ENCODE measurements at regions not wholly inside any gene's neighbourhood (a gene's known extent, or its start where the extent isn't known, plus 50 kb on each side); places are given as distances from the start of the nearest gene placed in this dataset.

DNA sequence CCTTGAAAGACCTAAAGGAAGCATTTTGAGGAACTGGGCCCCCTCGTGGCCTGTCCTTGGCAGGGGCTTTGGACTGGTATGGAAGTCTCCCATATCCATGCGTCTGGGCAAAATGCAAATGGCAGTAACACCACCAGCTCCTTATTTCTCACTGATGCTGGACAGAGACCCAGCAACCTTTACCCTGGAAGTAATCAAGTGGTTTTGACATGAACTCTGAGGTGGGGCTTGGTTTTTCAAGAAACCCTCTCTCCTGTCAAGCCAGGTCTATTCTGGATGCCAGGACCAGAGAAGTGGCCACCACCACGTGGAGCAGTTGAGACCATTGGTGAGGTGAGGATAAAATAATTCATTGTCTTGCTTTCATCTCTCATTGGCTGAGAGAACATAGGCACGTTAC, 84.4 kb downstream of the OTUD1 start:
- Histone ChIP-seq H3K4me3 (ENCODE audit: low read length) (no peak overlapping the region), H3K27me3 (ENCODE audit: insufficient read depth, low read length) (no peaks in the 10 kb centered on the region), H3K36me3 (ENCODE audit: insufficient read depth, low read depth, low read length) (no peaks in the 10 kb centered on the region), H3K9ac (ENCODE audit: low read depth, low read length) (no peak overlapping the region), H3K27ac (ENCODE audit: low read length) (no peak overlapping the region), H3K9me3 (ENCODE audit: insufficient read depth, low read depth, low read length) (no peaks in the 10 kb centered on the region), H3K4me1 (ENCODE audit: insufficient read depth, low read length) (no peaks in the 10 kb centered on the region)

GRCh38 chr10:23525406-23525805, 86.5 kb downstream of the OTUD1 start:
- Histone ChIP-seq H3K36me3 (ENCODE audit: insufficient read depth, low read depth, low read length) (no peaks in the 10 kb centered on the region), H3K27me3 (ENCODE audit: insufficient read depth, low read length) (no peaks in the 10 kb centered on the region), H3K4me1 (ENCODE audit: insufficient read depth, low read length) (no peaks in the 10 kb centered on the region), H3K27ac (ENCODE audit: low read length) (no peak overlapping the region), H3K4me3 (ENCODE audit: low read length) (no peak overlapping the region), H3K9me3 (ENCODE audit: insufficient read depth, low read depth, low read length) (no peaks in the 10 kb centered on the region), H3K9ac (ENCODE audit: low read depth, low read length) (no peak overlapping the region)

DNA sequence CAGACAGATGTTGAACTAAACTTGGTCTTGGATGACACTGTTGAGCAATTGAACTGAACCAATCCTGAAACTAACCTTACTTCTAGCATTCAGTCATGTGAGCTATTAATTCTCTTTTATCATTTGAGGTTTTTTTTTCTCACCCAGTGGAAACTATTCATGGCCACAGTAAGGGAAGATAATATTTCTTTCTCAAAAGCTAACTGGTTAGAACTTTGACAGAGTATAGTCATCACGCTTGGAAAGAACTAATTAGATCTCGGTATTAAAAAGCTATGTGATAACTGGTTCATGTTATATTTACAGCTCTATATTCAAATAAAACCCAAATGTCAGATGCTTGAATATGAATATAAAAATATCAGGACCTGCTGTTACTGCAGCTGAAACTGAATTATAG, 89.5 kb downstream of the OTUD1 start:
- Histone ChIP-seq H3K27me3 (ENCODE audit: insufficient read depth, low read length) (no peaks in the 10 kb centered on the region), H3K4me3 (ENCODE audit: low read length) (no peak overlapping the region), H3K9ac (ENCODE audit: low read depth, low read length) (no peak overlapping the region), H3K9me3 (ENCODE audit: insufficient read depth, low read depth, low read length) (no peaks in the 10 kb centered on the region), H3K4me1 (ENCODE audit: insufficient read depth, low read length) (no peaks in the 10 kb centered on the region), H3K36me3 (ENCODE audit: insufficient read depth, low read depth, low read length) (no peaks in the 10 kb centered on the region), H3K27ac (ENCODE audit: low read length) (no peak overlapping the region)

DNA sequence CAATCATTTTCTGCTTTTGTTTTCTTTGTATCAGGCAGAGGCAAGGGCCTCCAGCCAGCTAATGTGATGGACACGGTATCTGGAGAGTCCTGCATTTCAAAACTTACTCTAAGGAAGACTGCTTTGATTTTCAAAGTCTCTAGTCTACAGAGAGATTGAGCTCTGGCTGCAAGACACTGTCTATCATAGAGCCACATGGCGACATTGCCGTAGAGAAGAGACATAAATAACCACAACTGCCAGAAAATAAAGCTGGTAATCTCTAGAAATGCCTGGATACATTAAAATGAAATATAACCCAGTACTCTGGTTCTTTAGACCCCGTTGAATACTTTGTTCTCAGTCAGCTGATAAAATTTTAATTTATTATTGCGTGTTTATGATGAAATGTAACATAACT, 90.8 kb downstream of the OTUD1 start:
- Histone ChIP-seq H3K4me1 (ENCODE audit: insufficient read depth, low read length) (no peaks in the 10 kb centered on the region), H3K4me3 (ENCODE audit: low read length) (no peak overlapping the region), H3K9me3 (ENCODE audit: insufficient read depth, low read depth, low read length) (no peaks in the 10 kb centered on the region), H3K27ac (ENCODE audit: low read length) (no peak overlapping the region), H3K9ac (ENCODE audit: low read depth, low read length) (no peak overlapping the region), H3K36me3 (ENCODE audit: insufficient read depth, low read depth, low read length) (no peaks in the 10 kb centered on the region), H3K27me3 (ENCODE audit: insufficient read depth, low read length) (no peaks in the 10 kb centered on the region)

- Histone ChIP-seq H3K9ac (ENCODE audit: low read depth, low read length) (no peak overlapping the region), H3K27ac (ENCODE audit: low read length) (no peak overlapping the region), H3K9me3 (ENCODE audit: insufficient read depth, low read depth, low read length) (no peaks in the 10 kb centered on the region), H3K36me3 (ENCODE audit: insufficient read depth, low read depth, low read length) (no peaks in the 10 kb centered on the region), H3K4me3 (ENCODE audit: low read length) (no peak overlapping the region), H3K4me1 (ENCODE audit: insufficient read depth, low read length) (no peaks in the 10 kb centered on the region), H3K27me3 (ENCODE audit: insufficient read depth, low read length) (no peaks in the 10 kb centered on the region)
Observed at GRCh38 chr10:23530079-23530478, 91.2 kb downstream of the OTUD1 start.

DNA sequence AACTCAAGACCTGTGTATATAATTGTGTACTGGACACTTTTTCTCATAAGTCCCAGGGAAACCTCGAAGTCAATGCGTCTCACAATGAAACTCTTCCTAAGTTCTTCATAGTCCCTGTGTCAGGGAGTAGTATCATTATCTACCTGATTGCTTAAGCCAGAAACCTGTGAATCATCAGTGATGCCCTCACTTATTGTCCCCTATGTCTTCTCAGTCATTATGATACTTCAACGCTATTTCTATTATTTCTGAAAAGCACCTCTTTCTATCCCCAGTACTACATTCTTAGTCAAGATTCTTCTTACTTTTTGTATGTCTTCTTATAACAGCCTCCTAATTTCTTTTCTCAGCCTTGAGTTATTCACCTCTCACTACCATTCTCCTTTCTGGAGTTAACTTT, 94.3 kb downstream of the OTUD1 start:
- H3K9me3 ChIP-seq (ENCODE audit: insufficient read depth, low read depth, low read length) = no peaks in the 10 kb centered on the region
- H3K4me3 ChIP-seq (ENCODE audit: low read length) = no peak overlapping the region
- no peak overlapping the region for H3K27ac ChIP-seq (ENCODE audit: low read length)
- H3K27me3 ChIP-seq (ENCODE audit: insufficient read depth, low read length) = no peaks in the 10 kb centered on the region
- H3K4me1 ChIP-seq (ENCODE audit: insufficient read depth, low read length) = no peaks in the 10 kb centered on the region
- H3K9ac ChIP-seq (ENCODE audit: low read depth, low read length) = no peak overlapping the region
- H3K36me3 ChIP-seq (ENCODE audit: insufficient read depth, low read depth, low read length) = no peaks in the 10 kb centered on the region

GRCh38 chr10:23534326-23534725, 95.5 kb downstream of the OTUD1 start:
- H3K4me3 ChIP-seq (ENCODE audit: low read length) = no peak overlapping the region
- H3K27ac ChIP-seq (ENCODE audit: low read length) = no peak overlapping the region
- no peaks in the 10 kb centered on the region for H3K9me3 ChIP-seq (ENCODE audit: insufficient read depth, low read depth, low read length)

GRCh38 chr10:23534761-23535160, 95.9 kb downstream of the OTUD1 start:
- Histone ChIP-seq H3K27me3 (ENCODE audit: insufficient read depth, low read length) (no peaks in the 10 kb centered on the region), H3K27ac (ENCODE audit: low read length) (no peak overlapping the region), H3K4me3 (ENCODE audit: low read length) (no peak overlapping the region), H3K4me1 (ENCODE audit: insufficient read depth, low read length) (no peaks in the 10 kb centered on the region), H3K9ac (ENCODE audit: low read depth, low read length) (no peak overlapping the region), H3K9me3 (ENCODE audit: insufficient read depth, low read depth, low read length) (no peaks in the 10 kb centered on the region), H3K36me3 (ENCODE audit: insufficient read depth, low read depth, low read length) (no peaks in the 10 kb centered on the region)

More at GRCh38 chr10:23534326-23534725, 95.5 kb downstream of the OTUD1 start:
- Histone ChIP-seq H3K4me1 (ENCODE audit: insufficient read depth, low read length) (no peaks in the 10 kb centered on the region), H3K36me3 (ENCODE audit: insufficient read depth, low read depth, low read length) (no peaks in the 10 kb centered on the region), H3K27me3 (ENCODE audit: insufficient read depth, low read length) (no peaks in the 10 kb centered on the region), H3K9ac (ENCODE audit: low read depth, low read length) (no peak overlapping the region)

DNA sequence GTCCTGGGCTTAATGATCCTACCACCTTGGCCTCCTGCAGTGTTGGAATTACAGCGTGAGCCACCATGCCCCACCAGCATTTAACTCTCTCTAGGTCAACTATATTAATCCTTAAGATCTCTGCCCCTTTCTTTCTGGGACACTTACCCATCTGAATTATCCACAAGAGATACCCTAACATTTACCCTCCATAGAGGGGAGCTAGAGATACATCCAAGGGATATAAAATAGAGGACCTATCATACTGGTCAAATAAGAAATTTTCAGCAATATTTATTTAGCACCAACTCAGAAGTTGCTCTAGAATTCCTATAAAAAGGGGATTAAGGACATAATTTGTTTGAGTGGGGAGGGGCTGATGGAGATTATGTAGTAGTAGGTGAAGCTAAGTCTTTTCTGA, 96.5 kb downstream of the OTUD1 start:
- Histone ChIP-seq H3K9me3 (ENCODE audit: insufficient read depth, low read depth, low read length) (no peaks in the 10 kb centered on the region), H3K27me3 (ENCODE audit: insufficient read depth, low read length) (no peaks in the 10 kb centered on the region), H3K27ac (ENCODE audit: low read length) (no peak overlapping the region), H3K4me1 (ENCODE audit: insufficient read depth, low read length) (no peaks in the 10 kb centered on the region; the same call in 1 of the 2 replicates), H3K4me3 (ENCODE audit: low read length) (no peak overlapping the region), H3K36me3 (ENCODE audit: insufficient read depth, low read depth, low read length) (no peaks in the 10 kb centered on the region), H3K9ac (ENCODE audit: low read depth, low read length) (no peak overlapping the region)

- Histone ChIP-seq H3K9ac (ENCODE audit: low read depth, low read length) (no peak overlapping the region), H3K27ac (ENCODE audit: low read length) (no peak overlapping the region), H3K4me1 (ENCODE audit: insufficient read depth, low read length) (peaks cover 3% of the 10 kb centered on the region; the same call in 1 of the 2 replicates), H3K9me3 (ENCODE audit: insufficient read depth, low read depth, low read length) (no peaks in the 10 kb centered on the region), H3K27me3 (ENCODE audit: insufficient read depth, low read length) (no peaks in the 10 kb centered on the region), H3K36me3 (ENCODE audit: insufficient read depth, low read depth, low read length) (no peaks in the 10 kb centered on the region), H3K4me3 (ENCODE audit: low read length) (no peak overlapping the region)
Observed at GRCh38 chr10:23538968-23539367, 100.1 kb downstream of the OTUD1 start.

GRCh38 chr10:23540401-23541030, 101.6 kb downstream of the OTUD1 start:
- peaks cover 3% of the 10 kb centered on the region; the same call in 1 of the 2 replicates for H3K4me1 ChIP-seq (ENCODE audit: insufficient read depth, low read length)
- no peaks in the 10 kb centered on the region for H3K27me3 ChIP-seq (ENCODE audit: insufficient read depth, low read length)
- H3K36me3 ChIP-seq (ENCODE audit: insufficient read depth, low read depth, low read length) = no peaks in the 10 kb centered on the region
- no peak overlapping the region for H3K27ac ChIP-seq (ENCODE audit: low read length)
- H3K9me3 ChIP-seq (ENCODE audit: insufficient read depth, low read depth, low read length) = no peaks in the 10 kb centered on the region
- no peak overlapping the region for H3K4me3 ChIP-seq (ENCODE audit: low read length)
- H3K9ac ChIP-seq (ENCODE audit: low read depth, low read length) = no peak overlapping the region

DNA sequence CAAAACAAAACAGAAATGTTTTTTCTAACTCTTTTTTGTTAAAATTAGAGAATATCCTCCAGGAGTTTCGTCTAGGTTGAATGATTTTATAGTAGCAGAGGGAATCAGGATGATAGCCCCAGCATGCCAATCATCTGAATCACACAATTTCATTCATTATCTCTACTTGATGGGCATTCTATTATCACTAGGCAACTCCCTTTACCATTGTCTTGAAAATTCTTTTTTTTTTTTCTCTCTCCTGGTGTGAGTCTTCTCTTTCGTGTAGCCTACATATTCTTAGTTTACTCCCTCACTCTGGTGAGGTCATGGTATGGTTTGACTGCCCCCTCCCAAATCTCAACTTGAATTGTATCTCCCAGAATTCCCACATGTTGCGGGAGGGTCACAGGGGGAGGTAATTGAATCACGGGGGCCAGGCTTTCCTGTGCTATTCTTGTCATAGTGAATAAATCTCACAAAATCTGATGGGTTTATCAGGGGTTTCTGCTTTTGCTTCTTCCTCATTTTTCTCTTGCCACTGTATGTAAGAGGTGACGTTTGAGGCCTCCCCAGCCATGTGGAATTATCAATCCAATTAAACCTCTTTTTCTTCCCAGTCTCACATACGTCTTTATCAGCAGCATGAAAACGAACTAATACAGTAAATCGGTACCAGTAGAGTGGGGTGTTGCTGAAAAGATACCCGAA, 105.0 kb downstream of the OTUD1 start:
- peaks cover 2% of the 10 kb centered on the region; the same call in 1 of the 2 replicates for H3K9me3 ChIP-seq (ENCODE audit: insufficient read depth, low read depth, low read length)
- no peak overlapping the region for H3K4me3 ChIP-seq (ENCODE audit: low read length)
- peaks cover 3% of the 10 kb centered on the region; the same call in 1 of the 2 replicates for H3K4me1 ChIP-seq (ENCODE audit: insufficient read depth, low read length)
- no peaks in the 10 kb centered on the region for H3K36me3 ChIP-seq (ENCODE audit: insufficient read depth, low read depth, low read length)
- no peaks in the 10 kb centered on the region for H3K27me3 ChIP-seq (ENCODE audit: insufficient read depth, low read length)
- H3K9ac ChIP-seq (ENCODE audit: low read depth, low read length) = no peak overlapping the region
- no peak overlapping the region for H3K27ac ChIP-seq (ENCODE audit: low read length)

Data from iPS-20b (cell line).